ENCODE measurements at regions not wholly inside any gene's neighbourhood (a gene's known extent, or its start where the extent isn't known, plus 50 kb on each side); places are given as distances from the start of the nearest gene placed in this dataset.

GRCh38 chr14:71646518-71646917, 285.7 kb upstream of the RGS6 start:
- H3K9me3 ChIP-seq (ENCODE audit: insufficient read depth, low read depth, low read length): peaks cover 7% of the 10 kb centered on the region; the same call in 1 of the 2 replicates
- peaks cover 22% of the 10 kb centered on the region for H3K4me1 ChIP-seq (ENCODE audit: insufficient read depth, low read length, poor library complexity, severe bottlenecking)
- H2AFZ ChIP-seq (ENCODE audit: low read length): no peak overlapping the region
- no peaks in the 10 kb centered on the region for H3F3A ChIP-seq (ENCODE audit: low read depth)
- H4K20me1 ChIP-seq (ENCODE audit: insufficient read depth, low read length, poor library complexity, severe bottlenecking): no peaks in the 10 kb centered on the region
- no peak overlapping the region for H3K4me2 ChIP-seq (ENCODE audit: low read depth, low read length, poor library complexity, severe bottlenecking)
- H3K9me2 ChIP-seq (replicated peaks; ENCODE audit: low read depth, low read length): no peaks in the 10 kb centered on the region
- peaks cover 13% of the 10 kb centered on the region for H3K36me3 ChIP-seq (ENCODE audit: insufficient read depth, low read length)
- TF ChIP-seq CTCF (conservative IDR thresholded peaks at IDR 0.05; ENCODE audit: low read length) (no peak), EZH2phosphoT487 (IDR thresholded peaks at IDR 0.05; ENCODE audit: borderline replicate concordance) (no peak)
- H3K79me2 ChIP-seq (ENCODE audit: insufficient read depth, low read length): no peaks in the 10 kb centered on the region
- H3K9ac ChIP-seq (ENCODE audit: low read depth, low read length, poor library complexity, severe bottlenecking): no peak overlapping the region
- no peaks in the 10 kb centered on the region for H3K27me3 ChIP-seq (ENCODE audit: insufficient read depth, low read length, poor library complexity, severe bottlenecking)
- no peak overlapping the region for H3K4me3 ChIP-seq (ENCODE audit: low read length, poor library complexity, severe bottlenecking)

- peaks cover 20% of the 10 kb centered on the region for H3K36me3 ChIP-seq (ENCODE audit: insufficient read depth, low read length)
- H4K20me1 ChIP-seq (ENCODE audit: insufficient read depth, low read length, poor library complexity, severe bottlenecking): no peaks in the 10 kb centered on the region
- no peak overlapping the region for H3K4me2 ChIP-seq (ENCODE audit: low read depth, low read length, poor library complexity, severe bottlenecking)
- H3K9me3 ChIP-seq (ENCODE audit: insufficient read depth, low read depth, low read length): peaks cover 8% of the 10 kb centered on the region; the same call in 1 of the 2 replicates
- no peak overlapping the region for H2AFZ ChIP-seq (ENCODE audit: low read length)
- TF ChIP-seq CTCF (conservative IDR thresholded peaks at IDR 0.05; ENCODE audit: low read length) (no peak), EZH2phosphoT487 (IDR thresholded peaks at IDR 0.05; ENCODE audit: borderline replicate concordance) (no peak)
- no peaks in the 10 kb centered on the region for H3K79me2 ChIP-seq (ENCODE audit: insufficient read depth, low read length)
- no peaks in the 10 kb centered on the region for H3F3A ChIP-seq (ENCODE audit: low read depth)
- H3K9me2 ChIP-seq (replicated peaks; ENCODE audit: low read depth, low read length): no peaks in the 10 kb centered on the region
- no peak overlapping the region for H3K4me3 ChIP-seq (ENCODE audit: low read length, poor library complexity, severe bottlenecking)
- no peak overlapping the region for H3K9ac ChIP-seq (ENCODE audit: low read depth, low read length, poor library complexity, severe bottlenecking)
- H3K4me1 ChIP-seq (ENCODE audit: insufficient read depth, low read length, poor library complexity, severe bottlenecking): peaks cover 28% of the 10 kb centered on the region
- H3K27me3 ChIP-seq (ENCODE audit: insufficient read depth, low read length, poor library complexity, severe bottlenecking): no peaks in the 10 kb centered on the region
These were observed 285.0 kb upstream of the RGS6 start for GRCh38 chr14:71647086-71647784.

GRCh38 chr14:71648725-71649124, 283.5 kb upstream of the RGS6 start:
- Histone ChIP-seq H3K4me3 (ENCODE audit: low read length, poor library complexity, severe bottlenecking) (no peak overlapping the region), H3K36me3 (ENCODE audit: insufficient read depth, low read length) (peaks cover 34% of the 10 kb centered on the region), H3K4me2 (ENCODE audit: low read depth, low read length, poor library complexity, severe bottlenecking) (no peak overlapping the region), H3F3A (ENCODE audit: low read depth) (no peaks in the 10 kb centered on the region), H3K9me3 (ENCODE audit: insufficient read depth, low read depth, low read length) (peaks cover 11% of the 10 kb centered on the region; the same call in 1 of the 2 replicates), H3K9ac (ENCODE audit: low read depth, low read length, poor library complexity, severe bottlenecking) (no peak overlapping the region), H3K79me2 (ENCODE audit: insufficient read depth, low read length) (no peaks in the 10 kb centered on the region), H3K9me2 (replicated peaks; ENCODE audit: low read depth, low read length) (no peaks in the 10 kb centered on the region), H2AFZ (ENCODE audit: low read length) (no peak overlapping the region), H3K4me1 (ENCODE audit: insufficient read depth, low read length, poor library complexity, severe bottlenecking) (peaks cover 35% of the 10 kb centered on the region), H4K20me1 (ENCODE audit: insufficient read depth, low read length, poor library complexity, severe bottlenecking) (no peaks in the 10 kb centered on the region), H3K27me3 (ENCODE audit: insufficient read depth, low read length, poor library complexity, severe bottlenecking) (no peaks in the 10 kb centered on the region)
- no peak for TF ChIP-seq CTCF (conservative IDR thresholded peaks at IDR 0.05; ENCODE audit: low read length)
- TF ChIP-seq EZH2phosphoT487 (IDR thresholded peaks at IDR 0.05; ENCODE audit: borderline replicate concordance): no peak

Measured in Loucy (cell line).